GM18517 (cell line): ENCODE measurements at regions not wholly inside any gene's neighbourhood (a gene's known extent, or its start where the extent isn't known, plus 50 kb on each side); places are given as distances from the start of the nearest gene placed in this dataset.
"Not testable (repeated sequence)": the region's sequence is repeated elsewhere in the genome, so short reads cannot be mapped to it uniquely, and the experiment has no call there.

Experiments used
- ATAC-seq: cut with Tn5 transposase; IDR thresholded peaks from one replicate; pipeline ENCODE4 v1.9.1; 2021; ENCODE audit warnings: mild to moderate bottlenecking, moderate library complexity; ENCODE audit not compliant: unreplicated experiment

DNA sequence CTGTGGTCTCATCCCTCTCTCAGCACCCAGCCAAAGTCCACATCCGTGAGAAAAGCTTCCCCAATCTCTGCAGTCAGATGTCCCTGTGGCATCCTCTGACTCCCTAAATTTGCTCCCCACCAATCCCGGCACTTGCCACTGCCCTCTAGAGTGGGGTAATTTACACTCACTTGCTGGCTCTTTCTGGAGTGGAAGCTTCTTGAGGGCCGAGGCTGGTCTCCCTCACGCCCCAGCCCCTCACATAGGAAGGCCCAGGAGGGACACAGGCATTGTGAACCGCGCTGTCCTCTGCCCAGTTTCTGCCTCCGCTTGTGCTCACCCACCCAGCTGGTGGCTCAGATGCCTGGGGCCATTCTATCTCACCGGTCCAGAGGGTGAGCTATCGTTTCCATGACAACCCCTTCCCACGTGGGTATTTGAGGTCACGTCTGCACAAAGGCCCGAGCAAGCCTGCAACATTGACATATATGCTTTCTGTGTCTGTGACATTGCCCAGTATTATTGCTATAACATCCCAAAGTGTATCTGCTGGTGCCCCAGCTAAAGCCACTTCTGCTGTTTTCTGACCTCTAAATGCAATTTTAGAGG is 97.3 kb upstream of the CTBP2 start:
- ATAC-seq: no peak

DNA sequence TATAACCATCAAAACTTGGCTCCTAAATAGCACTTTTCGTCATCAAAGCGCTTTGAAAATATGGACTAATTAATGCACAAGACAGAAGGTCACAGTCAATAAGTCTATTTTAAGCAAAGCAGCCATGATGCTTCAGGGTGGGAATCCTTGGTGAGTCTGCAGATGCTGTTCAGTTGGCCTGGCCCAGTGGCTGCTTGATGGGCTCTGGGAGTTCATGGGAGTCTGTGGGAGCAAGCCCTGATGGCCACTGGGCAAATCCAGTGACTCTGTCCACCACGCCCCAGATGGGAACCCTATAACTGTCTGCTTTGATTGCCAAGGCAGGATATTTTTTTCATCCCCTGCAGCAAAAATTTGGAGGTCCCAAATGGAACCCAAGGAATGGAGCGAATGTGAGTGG is 95.7 kb upstream of the CTBP2 start:
- ATAC-seq: no peak

GRCh38 chr10:125252937-125253336 is 92.6 kb upstream of the CTBP2 start:
- no peak for ATAC-seq

DNA sequence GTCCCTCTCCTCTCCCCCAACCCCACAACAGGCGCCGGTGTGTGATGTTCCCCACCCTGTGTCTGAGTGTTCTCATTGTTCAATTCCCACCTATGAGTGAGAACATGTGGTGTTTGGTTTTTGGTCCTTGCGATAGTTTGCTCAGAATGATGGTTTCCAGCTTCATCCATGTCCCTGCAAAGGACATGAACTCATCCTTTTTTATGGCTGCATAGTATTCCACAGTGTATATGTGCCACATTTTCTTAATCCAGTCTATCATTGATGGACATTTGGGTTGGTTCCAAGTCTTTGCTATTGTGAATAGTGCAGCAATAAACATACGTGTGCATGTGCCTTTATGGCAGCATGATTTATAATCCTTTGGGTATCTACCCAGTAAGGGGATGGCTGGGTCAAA is 90.5 kb upstream of the CTBP2 start:
- not testable (repeated sequence) for ATAC-seq

DNA sequence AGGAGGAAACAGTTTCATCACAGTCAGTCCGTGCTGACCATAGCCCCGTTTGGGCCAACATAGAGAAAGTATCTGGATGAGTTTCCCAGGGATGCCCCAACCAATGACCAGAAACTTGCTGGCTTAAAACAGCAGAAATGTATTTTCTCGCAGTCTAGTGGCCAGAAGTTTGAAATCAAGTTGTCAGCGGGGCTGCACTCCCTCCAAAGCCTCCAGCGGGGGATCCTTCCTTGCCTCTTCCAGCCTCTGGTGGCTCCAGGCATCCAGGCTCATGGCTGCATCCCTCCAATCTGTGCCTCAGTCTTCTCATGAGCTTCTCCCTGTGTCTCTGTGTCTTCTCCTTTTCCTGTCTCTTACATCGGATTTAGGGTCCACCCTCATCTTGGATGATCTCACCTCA is 89.6 kb upstream of the CTBP2 start:
- ATAC-seq: no peak

GRCh38 chr10:125248489-125248888 is 88.1 kb upstream of the CTBP2 start:
- no peak for ATAC-seq

GRCh38 chr10:125247576-125247975 is 87.2 kb upstream of the CTBP2 start:
- ATAC-seq: no peak

DNA sequence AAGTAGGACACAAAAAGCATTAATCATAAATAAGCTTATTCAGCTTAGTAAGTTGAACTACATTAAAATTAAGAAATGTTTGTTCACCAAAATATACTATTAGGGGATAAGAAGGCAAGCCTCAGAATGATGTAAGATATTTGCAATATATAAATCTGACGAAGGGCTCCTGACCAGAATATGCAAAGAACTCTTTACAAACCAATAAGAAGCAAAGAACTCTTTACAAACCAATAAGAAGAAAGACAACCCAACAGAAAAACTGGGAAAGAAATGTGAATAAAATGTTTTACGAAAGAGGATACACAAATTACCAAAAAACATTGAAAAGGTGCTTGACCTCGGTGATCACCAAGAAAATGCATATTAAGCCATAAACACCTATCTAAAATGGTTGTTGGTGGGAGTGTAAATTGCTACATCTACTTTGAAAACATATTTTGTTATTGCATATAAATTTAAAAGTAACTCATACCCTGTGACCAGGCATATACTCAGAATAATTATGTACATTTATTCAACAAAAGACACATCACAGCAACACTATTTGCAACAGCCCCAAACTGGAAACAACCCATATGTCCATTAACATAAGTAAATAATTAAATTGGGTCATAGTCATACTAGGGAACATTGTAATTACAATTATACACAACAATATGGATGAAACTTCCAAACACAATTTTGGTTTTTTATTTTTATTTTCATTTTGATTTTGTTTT is 83.3 kb upstream of the CTBP2 start:
- ATAC-seq: no peak

- no peak for ATAC-seq
Measured at GRCh38 chr10:125238682-125239081, 78.3 kb upstream of the CTBP2 start.

DNA sequence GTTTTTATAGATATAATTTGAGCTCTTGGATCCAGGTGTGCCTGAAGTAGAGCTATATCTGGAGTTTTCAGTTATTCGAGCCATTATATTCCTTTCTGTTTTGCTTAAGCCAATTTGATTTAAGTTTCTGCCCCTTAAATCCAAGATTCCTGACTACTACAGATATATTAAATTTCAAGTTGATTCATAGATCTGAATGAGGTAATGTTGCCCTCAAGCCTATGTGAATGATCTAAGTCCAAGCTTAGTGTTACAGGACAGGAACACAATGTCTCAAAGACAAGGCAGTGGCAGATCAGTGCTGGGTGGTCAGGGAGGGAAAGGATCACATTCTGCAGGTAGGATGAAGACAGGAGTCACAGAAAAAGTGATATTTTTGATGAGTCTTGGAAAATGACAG is 75.7 kb upstream of the CTBP2 start:
- ATAC-seq: no peak

- no peak for ATAC-seq
Measured at GRCh38 chr10:125235093-125236069, 75.0 kb upstream of the CTBP2 start.

- not testable (repeated sequence) for ATAC-seq
Measured at GRCh38 chr10:125234576-125234975, 74.2 kb upstream of the CTBP2 start.

- ATAC-seq: no peak
Measured at GRCh38 chr10:125233726-125234125, 73.4 kb upstream of the CTBP2 start.

DNA sequence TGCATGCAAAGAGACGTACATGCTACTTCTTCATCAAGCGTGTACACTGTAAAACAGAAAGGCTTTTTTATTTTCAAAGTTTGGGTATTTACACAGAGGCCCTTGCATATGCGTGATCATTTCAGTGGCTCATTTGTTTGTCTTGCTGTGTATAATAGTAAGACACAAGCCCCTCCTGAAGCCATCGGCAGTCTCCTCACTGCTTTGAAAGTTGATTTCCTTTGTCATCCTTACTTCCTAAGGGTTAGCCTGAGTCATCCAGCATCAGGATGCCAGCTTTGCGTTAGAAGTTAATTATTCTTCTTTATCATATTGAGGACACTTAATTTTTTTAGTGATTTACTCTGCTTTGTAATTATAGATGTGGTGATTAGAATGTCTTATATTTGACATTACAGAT is 72.5 kb upstream of the CTBP2 start:
- no peak for ATAC-seq

DNA sequence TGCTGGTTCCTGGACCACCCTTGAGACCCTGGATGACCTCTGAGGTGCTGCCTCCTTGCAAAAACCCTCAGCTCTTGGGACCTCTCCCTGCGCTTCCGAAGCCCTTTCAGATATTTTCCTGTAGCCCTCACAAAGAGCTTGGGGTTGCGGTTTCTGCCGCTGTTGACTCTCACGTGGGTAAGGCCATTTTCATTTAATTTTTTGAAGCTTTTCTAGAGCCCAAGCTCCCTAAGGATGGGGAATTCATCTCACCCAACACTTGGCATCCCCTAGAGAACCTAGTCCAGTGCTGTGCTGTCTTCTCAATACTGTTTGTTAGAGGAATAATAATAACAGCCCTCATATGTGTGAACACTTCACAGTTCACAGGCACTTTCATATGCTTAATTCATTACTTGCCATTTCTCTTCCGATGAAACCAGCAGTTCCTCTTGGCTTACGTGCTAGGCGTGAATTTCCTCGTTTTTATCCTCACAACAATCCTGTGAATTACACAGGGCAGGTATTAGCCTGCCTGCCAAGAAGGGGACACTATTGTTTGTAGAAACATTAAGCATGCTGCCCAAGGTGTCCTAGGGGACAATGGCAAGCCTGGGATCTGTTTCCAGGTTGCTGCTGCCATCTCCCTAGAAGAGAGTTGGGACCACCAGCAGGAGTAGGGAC is 71.6 kb upstream of the CTBP2 start:
- ATAC-seq: no peak

- ATAC-seq: no peak
Measured at GRCh38 chr10:125231116-125231812, 70.9 kb upstream of the CTBP2 start.

- no peak for ATAC-seq
Measured at GRCh38 chr10:125230251-125230650, 69.9 kb upstream of the CTBP2 start.

GRCh38 chr10:125228245-125228940 is 68.0 kb upstream of the CTBP2 start:
- ATAC-seq: not testable (repeated sequence)

GRCh38 chr10:125227546-125227945 is 67.2 kb upstream of the CTBP2 start:
- ATAC-seq: no peak

DNA sequence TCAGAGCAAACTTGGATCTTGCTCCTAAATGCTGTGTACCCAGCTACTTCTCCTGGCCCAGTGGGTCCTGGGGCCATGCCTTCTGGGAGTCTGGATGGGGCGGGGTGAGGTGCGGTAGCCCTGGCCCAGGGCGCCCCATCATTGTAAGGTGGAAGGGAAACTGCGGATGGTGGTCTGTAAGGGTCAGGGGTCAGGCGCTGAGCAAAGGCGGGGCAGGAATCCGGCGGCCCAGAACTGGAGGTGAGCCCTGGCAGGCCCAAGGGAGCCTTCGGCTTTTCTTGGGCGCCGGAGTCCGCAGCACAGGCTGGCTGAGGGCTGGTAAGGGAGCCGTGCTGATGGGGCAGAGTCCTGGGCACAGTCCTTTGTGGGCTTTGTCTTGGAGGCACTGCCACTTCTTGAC is 66.5 kb upstream of the CTBP2 start:
- ATAC-seq: no peak
